AG09309 (cell line): ENCODE measurements at regions not wholly inside any gene's neighbourhood (a gene's known extent, or its start where the extent isn't known, plus 50 kb on each side); places are given as distances from the start of the nearest gene placed in this dataset.
"Not testable (repeated sequence)": the region's sequence is repeated elsewhere in the genome, so short reads cannot be mapped to it uniquely, and the experiment has no call there.

Source experiments
- DNase-seq: peaks from one replicate; pipeline ENCODE4 v3.0.0-alpha.2; 2010; ENCODE audit warnings: low read depth
- H3K4me3 ChIP-seq: 2 replicates; pipeline ENCODE4 v1.5.1; 2011; ENCODE audit warnings: mild to moderate bottlenecking, low read depth, low read length, moderate library complexity; ENCODE audit not compliant: control insufficient read depth
- CTCF ChIP-seq: IDR thresholded peaks from 2 replicates; pipeline ENCODE4 v1.5.1; 2011; ENCODE audit warnings: mild to moderate bottlenecking, low read depth, low read length, inconsistent platforms; ENCODE audit not compliant: insufficient read depth, control insufficient read depth; ENCODE audit errors: missing control alignments

GRCh38 chrX:34238896-34239295 is 106.8 kb upstream of the FAM47A start:
- no peak for DNase-seq
- H3K4me3 ChIP-seq, result no peak overlapping the region
- TF ChIP-seq CTCF, result no peak

DNA sequence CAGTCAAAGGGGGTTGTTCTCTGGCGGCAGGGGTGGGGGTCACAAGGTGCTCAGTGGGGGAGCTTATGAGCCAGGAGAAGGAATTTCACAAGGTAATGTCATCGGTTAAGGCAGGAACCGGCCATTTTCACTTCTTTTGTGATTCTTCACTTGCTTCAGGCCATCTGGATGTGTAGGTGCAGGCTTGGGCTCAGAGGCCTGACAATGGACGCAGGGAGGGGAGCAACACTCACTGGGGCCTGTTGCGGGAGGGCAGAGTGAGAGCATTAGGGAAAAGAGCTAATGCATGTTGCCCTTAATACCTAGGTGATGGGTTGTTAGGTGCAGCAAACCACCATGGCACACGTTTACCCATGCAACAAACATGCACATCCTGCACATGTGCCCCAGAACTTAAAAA is 98.0 kb upstream of the FAM47A start:
- H3K4me3 ChIP-seq, result not testable (repeated sequence)

GRCh38 chrX:34227804-34228203 is 95.7 kb upstream of the FAM47A start:
- TF ChIP-seq CTCF, result no peak
- no peak overlapping the region for H3K4me3 ChIP-seq
- DNase-seq, result no peak

More for the DNA sequence above, 98.0 kb upstream of the FAM47A start:
- not testable (repeated sequence) for DNase-seq

DNA sequence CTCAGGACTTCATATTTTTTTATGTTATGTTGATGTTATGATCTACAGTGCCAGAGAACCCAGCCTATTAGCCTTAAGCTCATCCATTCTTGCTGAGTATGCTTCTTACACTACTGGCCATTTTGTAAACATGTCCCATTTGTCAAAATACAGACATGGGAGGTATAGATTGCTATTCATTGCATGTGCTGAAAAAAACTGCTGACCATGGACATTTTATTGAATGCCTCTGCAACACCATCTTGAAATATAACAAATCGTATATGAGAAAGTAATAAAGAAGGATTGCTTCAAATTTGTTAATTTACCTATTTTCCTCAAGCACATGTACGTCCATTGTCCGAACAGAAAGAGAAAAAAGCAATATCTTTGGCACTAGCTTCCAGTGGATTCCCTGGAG is 91.5 kb upstream of the FAM47A start:
- no peak for TF ChIP-seq CTCF
- H3K4me3 ChIP-seq, result no peak overlapping the region

DNA sequence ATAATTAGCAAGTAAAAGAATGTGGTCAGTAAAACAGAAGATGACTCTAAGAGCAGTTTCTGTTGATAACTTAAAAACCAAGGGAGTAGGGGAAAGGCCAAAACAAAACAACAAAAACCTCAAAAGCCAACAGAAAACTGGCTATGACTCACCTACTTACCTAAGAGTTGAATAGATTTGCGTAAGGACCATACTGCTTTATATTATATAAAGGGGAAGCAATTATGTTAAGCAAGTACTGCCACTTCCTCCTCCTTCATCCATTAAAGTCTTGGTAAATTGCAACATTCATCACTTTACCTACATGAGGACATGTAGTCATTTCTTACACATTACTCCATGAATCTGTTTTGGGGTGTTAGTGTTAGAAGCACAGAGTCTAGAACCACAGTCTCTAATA is 85.9 kb upstream of the FAM47A start:
- no peak for TF ChIP-seq CTCF
- DNase-seq, result no peak
- no peak overlapping the region for H3K4me3 ChIP-seq

More for the DNA sequence above, 91.5 kb upstream of the FAM47A start:
- DNase-seq, result no peak

- H3K4me3 ChIP-seq, result no peak overlapping the region
- no peak for TF ChIP-seq CTCF
These were observed 65.8 kb upstream of the FAM47A start for GRCh38 chrX:34197946-34198345.

More at GRCh38 chrX:34197946-34198345, 65.8 kb upstream of the FAM47A start:
- no peak for DNase-seq
